CD14-positive monocyte (primary cell): ENCODE measurements at regions not wholly inside any gene's neighbourhood (a gene's known extent, or its start where the extent isn't known, plus 50 kb on each side); places are given as distances from the start of the nearest gene placed in this dataset.

Source experiments
- DNase-seq, 3 donors: peaks; one replicate each; pipeline ENCODE4 v3.0.0-alpha.2; 2011 to 2022
- H2AFZ ChIP-seq: 2 replicates; pipeline ENCODE4 v1.6.0; 2012; ENCODE audit warnings: mild to moderate bottlenecking, low read depth, low read length, inconsistent platforms; ENCODE audit not compliant: insufficient read depth, poor library complexity, severe bottlenecking
- H3K27ac ChIP-seq, 2 donors: 1 replicate in 1 of 2; 2 replicates in 1 of 2; pipeline ENCODE4 v1.5.1; 2012 to 2013; ENCODE audit warnings: low read length in 2 of 2, control low read depth in 1 of 2, inconsistent platforms in 1 of 2, low read depth in 1 of 2, mild to moderate bottlenecking in 1 of 2
- H3K27me3 ChIP-seq, 2 donors: one replicate each; pipeline versions ENCODE4 v1.6.0 to v1.6.1; 2011 to 2013; ENCODE audit warnings: low read length in 2 of 2; ENCODE audit not compliant: control insufficient read depth in 2 of 2, insufficient read depth in 2 of 2
- H3K36me3 ChIP-seq, 2 donors: replicated peaks in 1 of 2; 1 replicate in 1 of 2; 2 replicates in 1 of 2; pipeline versions ENCODE4 v1.5.1 to v1.6.1; 2012 to 2013; ENCODE audit warnings: low read length in 2 of 2, control low read depth in 1 of 2, inconsistent platforms in 1 of 2, mild to moderate bottlenecking in 1 of 2; ENCODE audit not compliant: insufficient read depth in 2 of 2, control insufficient read depth in 1 of 2
- H3K4me1 ChIP-seq, 2 donors: 1 replicate in 1 of 2; 2 replicates in 1 of 2; pipeline versions ENCODE4 v1.5.1 to v1.6.1; 2012 to 2013; ENCODE audit warnings: low read length in 2 of 2, control low read depth in 1 of 2, inconsistent platforms in 1 of 2, mild to moderate bottlenecking in 1 of 2, moderate library complexity in 1 of 2; ENCODE audit not compliant: insufficient read depth in 2 of 2, control insufficient read depth in 1 of 2
- H3K4me2 ChIP-seq: replicated peaks from 2 replicates; pipeline ENCODE3; 2012; ENCODE audit warnings: low read length, moderate library complexity, mild to moderate bottlenecking; ENCODE audit not compliant: poor library complexity, severe bottlenecking; ENCODE audit errors: extremely low read depth
- H3K4me3 ChIP-seq, 3 experiments: fragments of 200-600 bp in 1 of 3; sonication (generic) in 1 of 3; replicated peaks in 1 of 3; 1 replicate in 2 of 3; 2 replicates in 1 of 3; pipeline ENCODE4 v1.5.1; 2011 to 2013; ENCODE audit warnings: low read length in 3 of 3, mild to moderate bottlenecking in 3 of 3, control low read depth in 2 of 3, low read depth in 2 of 3, inconsistent platforms in 1 of 3, moderate library complexity in 1 of 3
- H3K79me2 ChIP-seq: 2 replicates; pipeline ENCODE4 v1.6.0; 2012; ENCODE audit warnings: mild to moderate bottlenecking, control low read depth, inconsistent platforms, low read length, moderate library complexity; ENCODE audit not compliant: insufficient read depth
- H3K9ac ChIP-seq: 2 replicates; pipeline ENCODE4 v1.6.0; 2017; ENCODE audit warnings: low read length, mild to moderate bottlenecking; ENCODE audit not compliant: insufficient read depth, poor library complexity, severe bottlenecking
- H3K9me3 ChIP-seq, 2 donors: replicated peaks in 1 of 2; 1 replicate in 1 of 2; 2 replicates in 1 of 2; pipeline versions ENCODE4 v1.5.1 to v1.6.1; 2012 to 2013; ENCODE audit warnings: low read length in 2 of 2, control low read depth in 1 of 2; ENCODE audit not compliant: control insufficient read depth in 1 of 2, insufficient read depth in 1 of 2
- H4K20me1 ChIP-seq: 2 replicates; pipeline ENCODE4 v1.6.0; 2012; ENCODE audit warnings: mild to moderate bottlenecking, low read length, control low read depth, moderate library complexity; ENCODE audit not compliant: insufficient read depth
- H3K27ac Mint-ChIP-seq, 7 donors: one replicate each; pipeline ENCODE4 v1.8.0; 2020; ENCODE audit warnings: mild to moderate bottlenecking in 7 of 7, mixed read lengths in 7 of 7, moderate library complexity in 6 of 7, inconsistent platforms in 2 of 7
- H3K27me3 Mint-ChIP-seq, 3 donors: one replicate each; pipeline ENCODE4 v1.8.0; 2021 to 2022; ENCODE audit warnings: low read depth in 3 of 3, mild to moderate bottlenecking in 3 of 3, mixed read lengths in 3 of 3, moderate library complexity in 3 of 3, inconsistent platforms in 1 of 3
- H3K36me3 Mint-ChIP-seq, 2 donors: one replicate each; pipeline ENCODE4 v1.8.0; 2020; ENCODE audit warnings: mixed read lengths in 2 of 2, inconsistent platforms in 1 of 2, mild to moderate bottlenecking in 1 of 2
- H3K4me1 Mint-ChIP-seq: one replicate; pipeline ENCODE4 v1.8.0; 2020; ENCODE audit warnings: mild to moderate bottlenecking, mixed read lengths
- H3K4me3 Mint-ChIP-seq, 2 donors: one replicate each; pipeline ENCODE4 v1.8.0; 2020; ENCODE audit warnings: mild to moderate bottlenecking in 2 of 2, mixed read lengths in 2 of 2, moderate library complexity in 1 of 2
- H3K9me3 Mint-ChIP-seq, 7 donors: one replicate each; pipeline ENCODE4 v1.8.0; 2020 to 2022; ENCODE audit warnings: mixed read lengths in 7 of 7, mild to moderate bottlenecking in 6 of 7, moderate library complexity in 6 of 7, inconsistent platforms in 2 of 7
- WGBS: methylation state at CpG from one replicate; pipeline ENCODE4 v1.1.5; 2013; ENCODE audit warnings: missing lambda C conversion rate; ENCODE audit not compliant: insufficient coverage; 5-methylcytosine and 5-hydroxymethylcytosine counted together
- intact Hi-C, 2 donors: fragments of 100-400 bp; cut with micrococcal nuclease; formaldehyde crosslinking; loops; one replicate each; pipeline versions ENCODE4 v1.15.0 to v1.15.1; 2023
- TF ChIP-seq, protein P1 (sequence below): fragments of 200-600 bp; IDR thresholded peaks from one replicate; pipeline ENCODE4 v1.8.0; 2022; ENCODE audit warnings: antibody characterized with exemption, mild to moderate bottlenecking

DNA sequence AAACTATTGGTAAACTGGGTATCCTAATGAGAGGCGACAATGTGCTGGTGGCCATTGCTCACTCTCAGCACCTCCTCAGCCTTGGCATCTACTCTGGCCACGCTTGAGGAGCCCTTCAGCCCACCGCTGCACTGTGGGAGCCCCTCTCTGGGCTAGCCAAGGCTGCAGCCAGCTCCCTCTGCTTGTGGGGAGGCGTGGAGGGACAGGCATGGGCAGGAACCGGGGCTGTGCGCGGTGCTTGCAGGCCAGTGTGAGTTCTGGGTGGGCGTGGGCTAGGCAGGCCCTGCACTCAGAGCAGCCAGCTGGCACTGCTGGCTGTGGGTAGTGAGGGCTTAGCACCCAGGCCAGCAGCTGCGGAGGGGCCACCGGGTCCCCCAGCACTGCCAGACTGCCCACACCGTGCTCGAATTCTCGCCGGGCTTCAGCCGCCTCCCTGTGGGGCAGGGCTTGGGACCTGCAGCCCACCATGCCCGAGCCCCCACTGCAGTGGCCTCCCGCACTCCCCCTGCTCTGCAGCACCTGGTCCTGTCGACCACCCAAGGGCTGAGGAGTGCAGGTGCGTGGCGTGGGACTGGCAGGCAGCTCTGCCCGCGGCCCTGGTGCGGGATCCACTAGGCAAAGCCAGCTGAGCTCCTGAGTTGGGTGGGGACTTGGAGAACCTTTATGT is 575.9 kb upstream of the ANO3 start:
- TF ChIP-seq, protein P1, sequence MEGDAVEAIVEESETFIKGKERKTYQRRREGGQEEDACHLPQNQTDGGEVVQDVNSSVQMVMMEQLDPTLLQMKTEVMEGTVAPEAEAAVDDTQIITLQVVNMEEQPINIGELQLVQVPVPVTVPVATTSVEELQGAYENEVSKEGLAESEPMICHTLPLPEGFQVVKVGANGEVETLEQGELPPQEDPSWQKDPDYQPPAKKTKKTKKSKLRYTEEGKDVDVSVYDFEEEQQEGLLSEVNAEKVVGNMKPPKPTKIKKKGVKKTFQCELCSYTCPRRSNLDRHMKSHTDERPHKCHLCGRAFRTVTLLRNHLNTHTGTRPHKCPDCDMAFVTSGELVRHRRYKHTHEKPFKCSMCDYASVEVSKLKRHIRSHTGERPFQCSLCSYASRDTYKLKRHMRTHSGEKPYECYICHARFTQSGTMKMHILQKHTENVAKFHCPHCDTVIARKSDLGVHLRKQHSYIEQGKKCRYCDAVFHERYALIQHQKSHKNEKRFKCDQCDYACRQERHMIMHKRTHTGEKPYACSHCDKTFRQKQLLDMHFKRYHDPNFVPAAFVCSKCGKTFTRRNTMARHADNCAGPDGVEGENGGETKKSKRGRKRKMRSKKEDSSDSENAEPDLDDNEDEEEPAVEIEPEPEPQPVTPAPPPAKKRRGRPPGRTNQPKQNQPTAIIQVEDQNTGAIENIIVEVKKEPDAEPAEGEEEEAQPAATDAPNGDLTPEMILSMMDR: no peak
- no peak overlapping the region for H3K4me2 ChIP-seq
- intact Hi-C loops: no loop called here
- H3K4me3 ChIP-seq: no peak overlapping the region
- no peak overlapping the region for H3K9ac ChIP-seq
- no peak overlapping the region for H3K27ac ChIP-seq
- WGBS: 92% methylated on average over 22 of the region's 23 CpGs
- no peaks in the 10 kb centered on the region for H4K20me1 ChIP-seq
- no peaks in the 10 kb centered on the region for H3K4me1 ChIP-seq
- no peaks in the 10 kb centered on the region for H3K79me2 ChIP-seq
- H3K27ac Mint-ChIP-seq: no peak overlapping the region
- H3K9me3 ChIP-seq: peaks cover 21 to 25% of the 10 kb centered on the region in 2 donors
- H3K9me3 Mint-ChIP-seq: peaks cover 2 to 21% (median 11%) of the 10 kb centered on the region in 7 donors
- H3K4me1 Mint-ChIP-seq: no peaks in the 10 kb centered on the region
- no peaks in the 10 kb centered on the region for H3K27me3 ChIP-seq
- H2AFZ ChIP-seq: no peak overlapping the region
- no peak for DNase-seq
- H3K36me3 Mint-ChIP-seq: no peaks in the 10 kb centered on the region
- H3K27me3 Mint-ChIP-seq: no peaks in the 10 kb centered on the region
- H3K36me3 ChIP-seq: no peaks in the 10 kb centered on the region
- H3K4me3 Mint-ChIP-seq: no peak overlapping the region

DNA sequence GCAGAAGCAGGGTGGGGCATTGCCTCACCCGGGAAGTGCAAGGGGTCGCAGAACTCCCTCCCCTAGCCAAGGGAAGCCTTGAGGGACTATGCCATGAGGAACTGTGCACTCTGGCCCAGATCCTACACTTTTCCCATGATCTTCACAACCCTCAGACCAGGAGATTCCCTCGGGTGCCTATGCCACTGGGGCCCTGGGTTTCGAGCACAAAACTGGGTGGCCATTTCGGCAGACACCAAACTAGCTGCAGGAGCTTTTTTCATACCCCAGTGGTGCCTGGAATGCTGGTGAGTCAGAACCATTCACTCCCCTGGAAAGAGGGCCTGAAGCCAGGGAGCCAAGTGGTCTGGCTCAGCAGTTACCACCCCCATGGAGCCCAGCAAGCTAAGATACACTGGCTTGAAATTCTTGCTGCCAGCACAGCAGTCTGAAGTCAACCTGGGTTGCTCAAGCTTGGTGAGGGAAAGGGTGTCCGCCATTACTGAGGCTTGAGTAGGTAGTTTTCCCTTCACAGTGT is 573.7 kb upstream of the ANO3 start:
- Mint-ChIP-seq H3K36me3 (no peaks in the 10 kb centered on the region), H3K27ac (no peak overlapping the region), H3K4me1 (no peaks in the 10 kb centered on the region), H3K4me3 (no peak overlapping the region), H3K9me3 (peaks cover 1 to 22% (median 13%) of the 10 kb centered on the region in 7 donors), H3K27me3 (no peaks in the 10 kb centered on the region)
- no peak overlapping the region for H3K27ac ChIP-seq
- H3K4me3 ChIP-seq: no peak overlapping the region
- H3K9me3 ChIP-seq: peaks cover 21 to 25% of the 10 kb centered on the region in 2 donors
- intact Hi-C loops: no loop called here
- H3K27me3 ChIP-seq: no peaks in the 10 kb centered on the region
- no peak overlapping the region for H3K9ac ChIP-seq
- no peak for DNase-seq
- H3K4me1 ChIP-seq: no peaks in the 10 kb centered on the region
- H3K36me3 ChIP-seq: no peaks in the 10 kb centered on the region
- TF ChIP-seq, protein P1: no peak
- no peaks in the 10 kb centered on the region for H4K20me1 ChIP-seq
- H2AFZ ChIP-seq: no peak overlapping the region
- H3K4me2 ChIP-seq: no peak overlapping the region
- no peaks in the 10 kb centered on the region for H3K79me2 ChIP-seq
- WGBS: 96% methylated on average over 4 of the region's 6 CpGs
